HG02759 (cell line): ENCODE measurements at regions not wholly inside any gene's neighbourhood (a gene's known extent, or its start where the extent isn't known, plus 50 kb on each side); places are given as distances from the start of the nearest gene placed in this dataset.

Source experiments
- ATAC-seq: cut with Tn5 transposase; IDR thresholded peaks from one replicate; pipeline ENCODE4 v1.9.1; 2021; ENCODE audit warnings: mild to moderate bottlenecking, moderate library complexity; ENCODE audit not compliant: unreplicated experiment

DNA sequence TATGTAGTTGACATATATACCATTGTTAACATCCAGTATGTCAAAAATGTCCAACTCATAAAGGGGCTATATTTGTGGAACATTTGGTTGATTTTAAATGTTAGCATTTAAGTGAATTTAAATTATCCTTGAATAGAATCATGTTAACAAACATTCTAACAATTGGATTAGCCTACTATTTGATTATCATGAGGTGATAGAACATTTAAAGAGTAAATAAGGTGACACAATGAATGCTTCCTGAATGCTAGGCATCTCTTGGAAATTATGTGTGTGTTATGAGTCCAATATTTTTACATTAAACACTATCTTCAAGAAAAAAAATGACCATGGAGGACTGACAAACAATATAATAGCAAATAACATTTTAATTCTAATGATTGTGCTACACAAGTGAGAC, 901.9 kb upstream of the AGA start:
- ATAC-seq, result no peak

DNA sequence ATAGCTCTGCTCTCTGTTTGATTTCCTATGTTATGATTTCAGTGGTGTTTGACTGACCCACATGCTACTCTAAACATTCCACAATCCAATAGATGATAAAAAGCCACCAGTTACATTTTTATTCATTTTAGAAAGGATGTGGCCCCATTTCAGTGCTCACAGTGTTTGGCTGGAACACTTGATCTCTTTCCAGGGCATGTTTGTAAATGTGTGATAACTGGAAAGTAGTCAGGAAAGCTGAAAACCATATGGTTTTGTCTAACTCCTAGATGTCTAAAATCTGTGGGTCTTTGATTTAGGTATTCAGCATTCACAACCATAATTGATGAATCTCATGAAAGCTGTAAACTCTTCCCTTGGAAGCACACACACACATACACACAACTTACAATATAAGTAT, 904.9 kb upstream of the AGA start:
- ATAC-seq, result no peak

DNA sequence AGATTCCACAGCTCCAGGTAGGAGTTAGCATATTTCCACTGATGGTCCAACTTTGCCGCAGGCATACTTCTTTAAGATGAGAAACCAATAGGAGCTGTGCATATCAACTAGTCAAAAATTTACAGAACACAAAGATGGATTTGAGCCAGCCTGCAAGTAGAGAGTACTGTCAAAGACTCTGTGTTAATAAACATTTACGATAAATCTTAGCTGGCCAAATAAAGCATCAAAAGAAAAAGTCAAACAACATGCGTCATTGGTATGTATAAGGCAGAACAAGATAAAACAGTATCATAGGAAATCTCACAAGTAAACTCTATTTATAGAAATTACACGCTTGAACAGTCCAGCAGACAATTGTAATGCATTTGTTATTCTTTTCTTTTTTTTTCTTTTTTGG, 907.4 kb upstream of the AGA start:
- ATAC-seq, result no peak

DNA sequence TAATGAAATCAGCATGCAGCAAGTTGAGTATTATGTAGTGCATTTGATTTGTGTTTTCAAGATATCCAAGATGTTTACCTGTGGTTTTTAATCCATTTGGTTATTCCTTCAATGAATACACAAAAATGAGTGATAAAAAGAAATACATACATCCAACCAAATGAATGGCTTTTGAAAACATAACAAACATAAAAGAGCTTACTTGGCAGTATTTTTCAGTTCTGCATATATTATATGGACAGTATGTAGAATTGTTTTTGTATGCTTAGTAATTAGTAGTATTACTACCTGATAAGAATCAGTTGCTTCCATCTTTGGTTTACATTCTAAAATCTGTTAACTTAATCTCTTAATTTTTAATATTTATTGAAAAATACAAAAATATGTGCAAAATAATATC, 908.9 kb upstream of the AGA start:
- ATAC-seq, result no peak

DNA sequence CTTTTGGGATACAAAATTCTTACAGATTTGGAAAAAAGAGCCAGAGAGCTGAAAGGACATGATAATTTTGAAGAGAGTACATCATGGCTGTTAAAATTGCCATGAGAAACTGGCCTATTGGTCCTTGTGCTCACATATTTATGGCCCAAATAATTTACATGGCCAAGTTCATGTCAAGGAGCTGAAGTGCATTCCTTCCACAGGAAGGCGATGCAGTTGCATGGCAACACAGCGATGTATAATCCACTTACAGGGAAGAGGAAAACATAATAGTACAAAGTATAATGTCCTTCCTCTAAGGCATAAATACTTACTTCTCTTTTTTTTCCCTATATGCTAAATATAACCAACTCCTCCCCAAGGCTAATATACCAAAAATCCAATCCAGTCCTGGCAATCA, 914.5 kb upstream of the AGA start:
- no peak for ATAC-seq

DNA sequence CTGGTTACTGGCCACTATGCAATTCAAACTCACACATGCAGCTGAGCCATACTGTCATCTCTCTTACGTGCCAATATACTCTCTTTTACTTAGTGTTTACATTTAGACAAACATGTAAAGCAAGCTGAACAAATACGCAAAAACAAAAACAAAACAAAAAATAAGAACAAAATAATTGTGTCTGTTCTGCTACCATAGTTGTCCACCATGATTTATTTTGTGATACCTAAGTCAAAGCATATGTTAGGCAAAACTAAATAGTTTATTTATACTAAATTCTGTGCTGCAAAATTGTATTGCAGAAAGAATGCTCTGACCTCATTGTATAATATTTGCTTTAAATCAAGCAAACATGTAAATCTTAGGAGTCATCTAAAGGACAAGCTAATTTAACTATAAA, 943.2 kb upstream of the AGA start:
- no peak for ATAC-seq

DNA sequence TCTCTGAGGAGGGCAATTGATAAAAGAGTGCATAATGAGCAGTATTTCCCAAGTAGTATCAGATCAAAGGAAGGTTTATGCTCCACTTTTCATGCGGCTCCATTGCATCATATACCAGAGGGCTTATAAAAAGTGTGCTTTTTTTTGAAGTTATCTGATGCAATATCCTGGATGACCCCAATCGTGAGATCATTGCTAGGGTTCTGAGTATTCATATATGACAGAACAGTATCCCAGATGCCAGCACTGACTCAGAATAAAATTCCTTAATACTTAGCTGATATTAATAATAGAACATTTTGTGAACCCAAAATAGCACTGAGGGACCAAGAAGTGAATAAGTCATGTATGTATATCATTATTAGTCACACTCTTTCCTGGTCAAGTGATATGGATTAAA, 945.5 kb upstream of the AGA start:
- ATAC-seq, result no peak

DNA sequence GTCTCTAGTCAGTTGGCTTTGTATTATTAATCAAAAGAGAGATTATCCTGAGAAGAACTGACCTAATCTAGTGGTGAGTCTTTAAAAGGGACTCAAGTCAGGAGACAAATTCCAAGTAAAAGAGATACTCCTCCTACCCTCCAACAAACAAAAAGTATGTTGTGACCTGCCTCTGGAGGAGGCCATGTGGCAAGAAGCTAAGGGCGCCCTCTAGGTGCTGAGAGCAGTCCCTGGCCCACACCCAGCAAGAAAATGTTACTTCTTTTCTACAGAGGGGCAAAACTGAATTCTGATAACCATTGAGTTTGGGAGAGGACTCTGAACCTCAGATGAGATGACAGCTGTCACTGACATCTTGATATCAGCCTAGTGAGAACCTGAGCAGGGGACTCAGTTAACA, 953.6 kb upstream of the AGA start:
- no peak for ATAC-seq

DNA sequence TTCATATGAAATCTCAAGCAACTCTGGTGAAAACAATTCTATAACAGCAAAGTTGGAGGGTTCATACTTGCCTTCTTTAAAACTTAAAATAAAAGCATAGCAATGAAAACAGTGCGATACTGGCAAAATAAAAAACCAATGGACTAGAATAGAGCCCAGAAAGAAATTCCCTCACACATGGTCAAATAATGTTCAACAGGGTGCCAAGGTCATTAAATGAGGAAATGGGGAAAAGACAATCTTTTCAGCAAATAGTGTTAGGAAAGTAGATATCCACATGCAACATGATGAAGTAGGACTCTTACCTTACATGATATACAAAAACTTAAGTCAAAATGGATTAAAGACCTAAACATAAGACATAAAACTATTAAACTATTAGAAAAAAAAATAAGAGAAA, 970.2 kb upstream of the AGA start:
- no peak for ATAC-seq

DNA sequence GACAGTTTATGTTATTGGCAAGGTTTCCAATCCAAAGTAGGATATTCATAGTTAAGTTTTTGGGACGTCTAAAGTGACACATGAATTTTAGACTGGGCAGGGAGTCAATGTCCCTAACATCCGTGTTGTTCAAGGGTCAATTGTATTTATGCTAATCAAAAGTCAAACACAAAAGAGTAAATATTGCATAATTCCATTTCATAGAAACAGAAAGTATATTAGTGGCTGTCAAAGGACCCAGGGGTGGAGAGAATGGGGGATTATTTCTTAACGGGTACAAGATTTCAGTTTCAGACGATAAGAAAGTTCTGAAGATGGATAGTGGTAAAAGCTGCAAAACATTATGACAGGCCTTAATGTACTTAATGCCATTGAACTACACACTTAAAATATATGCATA, 971.8 kb upstream of the AGA start:
- ATAC-seq, result no peak

DNA sequence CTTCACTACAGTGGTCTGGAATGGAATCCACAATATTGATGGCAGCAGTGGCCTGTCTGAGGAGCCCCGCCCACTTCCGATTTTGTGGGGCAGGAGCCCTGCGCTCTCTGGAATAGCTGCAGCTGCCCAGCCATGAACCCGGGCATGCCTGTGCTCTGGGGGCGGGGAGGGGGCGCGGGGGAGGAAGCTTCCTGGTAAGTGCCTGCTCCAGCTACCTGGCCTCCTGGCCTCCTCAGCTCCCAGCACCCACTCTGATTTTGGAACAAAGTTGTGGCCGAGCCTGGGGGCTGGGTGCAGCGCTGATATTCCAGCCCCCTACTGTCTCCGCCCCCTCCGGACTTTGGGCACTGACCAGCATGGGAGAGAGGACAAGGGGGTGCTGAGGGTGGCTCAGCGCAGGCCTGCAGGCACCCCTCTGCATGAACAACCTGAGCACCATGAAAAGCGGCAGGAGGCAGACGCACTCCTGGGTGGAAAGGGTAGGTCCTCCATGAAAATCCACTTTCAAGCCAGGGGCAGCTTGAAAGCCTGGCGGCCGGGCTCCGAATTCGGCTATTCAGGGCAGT, 972.7 kb upstream of the AGA start:
- no peak for ATAC-seq

DNA sequence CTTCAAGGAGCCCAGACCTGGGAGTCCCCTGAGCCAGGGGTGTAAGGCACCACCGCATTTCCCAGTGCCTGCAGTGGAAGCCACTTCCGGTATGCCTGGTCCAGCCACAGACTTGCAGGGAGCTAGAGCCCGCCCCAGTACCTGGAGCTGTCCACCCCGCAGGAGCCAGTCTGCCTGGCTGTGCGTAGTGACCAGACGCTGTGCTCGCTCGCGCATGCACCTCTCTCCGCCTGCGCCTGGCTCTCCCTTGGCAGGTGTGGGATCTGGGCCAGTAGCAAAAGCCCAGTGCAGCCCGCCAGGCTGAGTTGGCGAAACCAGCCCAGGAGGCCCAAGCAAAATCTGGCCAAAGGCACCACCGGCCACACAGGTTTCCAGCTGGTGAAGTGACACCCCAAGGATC, 973.7 kb upstream of the AGA start:
- ATAC-seq, result no peak

DNA sequence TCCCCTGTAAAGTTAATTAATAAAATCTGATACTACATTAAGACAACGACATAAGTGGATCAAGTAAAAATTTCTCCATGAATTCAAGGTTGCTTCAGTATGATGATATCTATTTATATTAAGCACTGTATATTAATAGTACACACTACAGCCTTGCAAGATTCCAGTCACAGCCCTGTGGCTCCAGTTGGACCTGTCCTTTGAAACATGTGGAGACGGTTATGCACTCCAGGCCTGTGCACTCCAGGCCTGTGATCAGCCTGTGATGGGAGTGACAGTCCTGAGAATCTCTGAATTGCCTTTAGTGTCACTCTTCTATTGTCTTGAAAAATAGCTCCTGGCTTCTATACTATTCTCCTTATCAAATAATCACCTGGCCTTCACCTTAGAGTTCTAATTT, 981.1 kb upstream of the AGA start:
- no peak for ATAC-seq

DNA sequence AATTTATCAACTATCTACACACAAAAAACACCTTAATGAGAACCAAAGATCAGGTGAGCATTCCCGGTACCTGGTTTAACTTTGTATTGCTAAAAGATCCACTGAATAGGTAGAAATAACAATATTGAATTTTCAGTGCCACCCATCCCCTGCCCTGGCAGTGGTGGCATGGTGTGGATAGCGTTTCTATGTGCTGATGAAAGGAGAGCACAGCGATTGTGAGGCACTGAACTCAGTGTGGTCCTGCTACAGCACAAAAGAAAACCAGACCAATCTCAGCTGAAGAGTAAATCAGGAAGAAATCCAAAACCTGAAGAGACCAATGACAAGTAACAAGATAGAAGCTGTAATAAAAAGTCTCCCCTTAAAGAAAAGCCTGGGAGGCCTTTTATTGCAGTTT, 984.6 kb upstream of the AGA start:
- no peak for ATAC-seq

DNA sequence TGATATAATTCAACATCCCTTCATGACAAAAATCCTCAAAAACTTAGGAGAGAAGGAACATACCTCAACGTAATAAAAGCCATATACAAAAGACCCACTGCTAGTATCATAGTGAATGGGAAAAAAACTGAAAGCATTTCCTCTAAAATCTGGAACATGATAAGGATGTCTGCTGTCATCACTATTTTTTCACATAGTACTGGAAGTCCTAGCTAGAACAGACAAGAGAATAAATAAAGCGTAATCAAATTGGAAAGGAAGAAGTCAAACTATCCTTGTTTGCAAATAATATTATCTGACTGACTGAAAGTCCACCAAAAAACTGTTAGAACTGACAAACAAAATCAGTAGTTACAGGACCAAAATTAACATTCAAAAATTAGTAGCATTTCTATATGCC, 985.4 kb upstream of the AGA start:
- no peak for ATAC-seq

DNA sequence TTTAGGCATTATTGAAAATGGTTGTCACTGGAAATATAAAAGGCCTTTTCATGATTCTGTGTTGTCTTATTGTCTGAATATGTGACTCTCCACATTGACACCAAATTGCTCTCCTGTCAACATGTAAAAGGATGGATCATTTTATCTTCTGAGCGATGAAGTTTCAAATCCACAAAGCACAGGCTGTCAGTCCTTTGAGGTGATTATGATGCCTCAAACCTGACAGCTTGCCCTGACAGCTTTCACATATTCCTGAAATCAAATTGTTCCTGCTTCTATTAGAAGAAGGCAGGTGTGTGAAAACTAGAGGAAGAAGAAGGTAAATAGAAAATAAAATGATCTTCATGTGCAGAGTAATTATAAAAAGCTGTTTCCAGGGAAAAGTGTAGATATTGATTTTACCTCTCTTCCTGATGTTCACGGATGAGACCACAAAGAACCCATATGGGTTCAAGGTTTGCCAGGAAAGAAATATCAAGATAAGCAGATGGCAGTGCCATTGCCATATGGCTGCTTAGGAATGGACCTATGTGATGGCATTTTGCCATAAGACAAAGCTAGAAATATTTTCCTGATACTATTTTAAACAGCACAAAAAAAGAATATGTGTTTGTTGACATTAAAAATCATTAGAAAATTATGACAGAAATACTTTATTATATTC, 1006.3 kb upstream of the AGA start:
- ATAC-seq, result no peak

DNA sequence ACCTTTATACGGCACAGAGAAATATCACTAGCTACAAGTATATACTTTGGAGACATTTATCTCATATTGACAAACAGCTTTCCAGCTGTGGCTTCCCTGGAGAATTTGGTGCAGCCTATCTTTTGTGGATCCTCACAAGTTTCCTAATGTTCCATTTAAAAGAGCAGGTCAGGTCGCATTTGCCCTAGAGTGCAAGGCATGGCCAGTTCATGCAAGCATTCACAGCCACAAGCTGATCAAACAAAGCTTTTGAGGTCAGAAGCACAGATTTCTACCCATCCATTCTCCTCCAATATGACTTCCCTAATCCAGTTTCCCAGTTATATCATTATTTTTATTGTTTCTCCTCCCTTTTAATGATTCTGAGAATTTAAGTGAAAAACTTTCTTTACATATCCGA, 1008.4 kb upstream of the AGA start:
- ATAC-seq, result no peak

DNA sequence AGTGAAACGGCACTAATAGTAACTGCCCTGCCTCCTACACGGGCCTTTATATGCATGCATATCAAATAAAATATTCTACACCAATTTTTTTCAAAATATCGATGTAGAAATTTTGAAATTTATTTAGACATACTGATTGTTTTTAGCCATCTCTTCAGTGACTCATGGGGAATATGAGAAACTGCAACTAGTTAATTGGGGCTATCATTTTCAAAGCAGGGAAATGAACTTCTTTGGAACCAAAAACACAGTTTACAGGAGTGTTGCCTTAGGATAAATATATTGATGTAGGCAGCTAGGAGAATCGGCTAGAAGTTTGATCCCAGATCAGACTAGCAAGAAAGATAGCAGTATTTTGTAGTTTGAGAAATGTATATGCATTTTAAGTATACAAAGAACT, 1010.8 kb upstream of the AGA start:
- no peak for ATAC-seq

DNA sequence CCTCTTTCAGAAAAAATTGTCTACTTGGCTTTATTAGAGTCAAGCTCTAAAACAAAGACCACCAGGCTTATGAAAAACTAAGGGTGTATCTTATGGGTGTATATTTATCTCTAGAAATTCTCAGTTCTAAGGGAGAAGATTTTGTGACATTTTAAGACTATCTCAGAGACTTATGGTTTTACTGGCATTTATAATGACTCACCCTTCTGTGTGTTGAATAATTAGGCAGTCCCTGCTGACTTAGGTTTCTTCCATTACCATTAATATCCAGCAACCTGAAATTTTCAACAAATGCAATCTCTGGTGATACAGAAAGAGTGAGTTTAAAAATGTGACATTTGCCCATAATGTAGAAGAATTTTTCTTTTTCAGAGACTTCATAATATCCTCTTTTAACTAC, 1015.0 kb upstream of the AGA start:
- ATAC-seq, result no peak

DNA sequence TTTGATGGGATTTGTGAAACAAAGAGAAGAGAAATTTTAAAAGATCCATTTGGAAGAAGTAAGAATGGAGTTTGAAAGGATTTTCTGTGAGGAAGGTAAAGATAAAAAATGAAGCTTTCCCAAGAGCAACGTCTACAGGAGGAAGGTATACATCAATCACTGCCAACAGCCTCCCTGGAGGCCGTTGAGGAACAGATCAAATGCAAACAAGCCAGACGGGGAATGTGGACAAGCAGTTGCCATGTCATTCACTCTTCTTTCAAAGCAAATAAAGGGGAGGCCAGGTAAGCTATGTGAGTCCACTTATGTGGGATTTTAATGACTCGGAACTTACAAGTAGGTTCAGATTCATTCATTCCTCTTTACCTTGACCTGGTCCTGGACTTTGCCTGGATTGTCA, 1020.5 kb upstream of the AGA start:
- ATAC-seq, result no peak

DNA sequence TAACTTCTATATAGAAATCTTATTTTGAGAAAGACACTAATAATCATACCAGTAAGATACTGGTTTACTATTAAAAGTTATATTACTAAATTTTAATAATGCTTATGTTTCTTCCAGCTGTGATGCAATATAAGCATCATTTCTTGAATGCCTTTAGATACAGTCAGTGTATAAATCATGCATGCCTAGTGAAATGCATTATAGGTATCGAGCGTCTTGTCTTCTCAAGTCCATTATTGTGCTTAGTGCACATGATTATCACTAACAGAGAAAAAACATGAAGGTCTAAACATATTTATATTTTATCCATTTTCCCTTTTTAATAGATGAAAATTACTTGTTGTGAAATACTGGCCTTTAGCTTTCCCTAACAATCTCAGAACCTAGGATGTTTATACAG, 1021.5 kb upstream of the AGA start:
- no peak for ATAC-seq

DNA sequence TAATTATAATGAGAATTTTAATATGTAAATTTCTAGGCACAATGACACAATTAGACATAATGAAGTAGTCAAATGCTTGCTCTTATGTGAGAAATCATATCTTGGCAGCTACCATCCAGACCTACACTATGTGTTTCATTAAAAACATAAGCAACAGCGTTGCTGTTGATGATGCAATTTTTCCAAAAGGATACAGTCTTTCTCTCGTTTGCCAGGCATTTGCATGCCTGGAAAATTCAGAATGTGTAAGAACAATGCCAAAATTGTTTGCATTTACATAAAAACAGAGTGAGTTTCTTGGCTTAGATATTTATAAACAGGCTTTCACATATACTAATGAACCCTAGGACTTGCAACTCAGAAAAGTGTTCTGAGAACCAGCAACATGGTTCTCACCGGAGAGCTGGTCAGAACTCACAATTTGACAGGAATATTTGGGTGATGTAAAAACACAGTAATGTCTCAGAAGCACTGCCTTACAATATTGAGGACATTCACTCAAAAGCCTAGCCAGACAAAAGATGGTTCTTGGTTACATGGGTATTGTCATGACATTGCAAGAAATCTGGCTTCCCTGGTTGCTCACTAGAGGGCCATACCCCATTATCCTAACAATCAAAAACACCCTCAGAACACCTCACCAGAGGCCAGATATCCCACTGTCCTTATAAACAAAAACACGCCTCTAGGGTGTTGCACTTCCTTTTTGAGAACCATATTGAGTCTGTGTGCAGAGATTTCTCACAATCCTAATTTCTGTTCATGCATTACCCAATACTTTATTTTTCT, 1029.0 kb upstream of the AGA start:
- no peak for ATAC-seq

DNA sequence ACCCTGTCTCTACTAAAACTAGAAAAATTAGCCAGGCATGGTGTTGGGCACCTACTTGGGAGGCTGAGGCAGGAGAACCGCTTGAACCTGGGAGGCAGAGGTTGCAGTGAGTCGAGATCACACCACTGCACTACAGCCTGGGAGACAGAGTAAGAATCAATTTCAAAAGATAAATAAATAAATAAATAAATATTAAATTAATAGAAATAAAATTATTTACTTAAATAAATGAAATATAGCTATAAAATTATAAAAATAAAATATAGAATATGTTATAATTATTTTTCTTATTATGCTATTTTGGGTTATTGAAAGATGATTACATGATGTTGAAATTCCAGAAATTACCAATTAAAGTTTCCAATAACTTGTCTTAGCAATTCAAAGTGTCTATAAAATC, 1029.8 kb upstream of the AGA start:
- no peak for ATAC-seq
